ENCODE measurements at regions not wholly inside any gene's neighbourhood (a gene's known extent, or its start where the extent isn't known, plus 50 kb on each side); places are given as distances from the start of the nearest gene placed in this dataset.

DNA sequence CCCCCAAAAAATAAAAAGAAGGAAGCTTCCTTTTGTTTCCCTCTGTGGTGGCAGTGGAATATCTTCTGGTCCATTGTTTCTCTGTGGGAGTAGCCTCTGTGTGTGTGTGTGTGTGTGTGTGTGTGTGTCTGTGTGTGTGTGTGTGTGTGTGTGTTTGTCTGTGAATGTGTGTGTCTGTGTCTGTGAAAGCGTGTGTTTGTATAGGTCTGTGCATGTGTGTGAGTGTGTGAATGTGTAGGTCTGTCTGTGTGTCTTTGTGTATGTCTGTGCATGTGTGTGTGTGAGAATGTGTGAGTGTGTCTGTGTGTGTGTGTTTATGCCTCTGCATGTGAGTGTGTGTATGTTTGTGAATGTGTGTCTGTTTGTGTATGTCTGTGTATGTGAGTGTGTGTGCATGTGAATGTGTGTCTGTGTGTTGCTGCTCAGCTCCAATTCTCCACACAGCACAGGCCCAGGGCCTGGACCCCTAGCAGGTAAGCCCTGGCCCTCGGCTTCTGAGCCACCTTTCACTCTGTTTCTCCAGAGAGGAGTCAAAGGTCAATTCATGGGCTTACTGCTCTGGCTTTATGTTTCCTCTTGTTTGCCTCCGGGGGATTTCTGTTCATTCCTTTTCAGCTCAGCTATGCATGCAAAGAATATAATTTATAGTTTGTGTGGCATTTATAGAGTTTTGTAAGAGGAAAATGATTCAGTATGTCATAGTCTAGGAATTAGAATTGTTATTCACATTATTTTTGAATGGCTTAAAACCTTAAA lies 89.8 kb downstream of the UCHL1 start:
- Histone ChIP-seq H3K9me3 (no peaks in the 10 kb centered on the region), H3K4me1 (no peaks in the 10 kb centered on the region), H3K27me3 (no peaks in the 10 kb centered on the region), H3K27ac (no peak overlapping the region), H3K4me3 (no peak overlapping the region), H3K36me3 (ENCODE audit: low read depth, missing control alignments) (no peaks in the 10 kb centered on the region)
- intact Hi-C loops (cut with DNase I; ENCODE audit: low total_unique reads) = no loop called here
- no peak for DNase-seq
- WGBS, 2 donors = 65 to 87% methylated on average over 3 of the region's 3 CpGs
- TF ChIP-seq, protein P1, sequence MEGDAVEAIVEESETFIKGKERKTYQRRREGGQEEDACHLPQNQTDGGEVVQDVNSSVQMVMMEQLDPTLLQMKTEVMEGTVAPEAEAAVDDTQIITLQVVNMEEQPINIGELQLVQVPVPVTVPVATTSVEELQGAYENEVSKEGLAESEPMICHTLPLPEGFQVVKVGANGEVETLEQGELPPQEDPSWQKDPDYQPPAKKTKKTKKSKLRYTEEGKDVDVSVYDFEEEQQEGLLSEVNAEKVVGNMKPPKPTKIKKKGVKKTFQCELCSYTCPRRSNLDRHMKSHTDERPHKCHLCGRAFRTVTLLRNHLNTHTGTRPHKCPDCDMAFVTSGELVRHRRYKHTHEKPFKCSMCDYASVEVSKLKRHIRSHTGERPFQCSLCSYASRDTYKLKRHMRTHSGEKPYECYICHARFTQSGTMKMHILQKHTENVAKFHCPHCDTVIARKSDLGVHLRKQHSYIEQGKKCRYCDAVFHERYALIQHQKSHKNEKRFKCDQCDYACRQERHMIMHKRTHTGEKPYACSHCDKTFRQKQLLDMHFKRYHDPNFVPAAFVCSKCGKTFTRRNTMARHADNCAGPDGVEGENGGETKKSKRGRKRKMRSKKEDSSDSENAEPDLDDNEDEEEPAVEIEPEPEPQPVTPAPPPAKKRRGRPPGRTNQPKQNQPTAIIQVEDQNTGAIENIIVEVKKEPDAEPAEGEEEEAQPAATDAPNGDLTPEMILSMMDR (IDR thresholded peaks at IDR 0.05) = no peak
- TF ChIP-seq POLR2A (IDR thresholded peaks at IDR 0.05) = no peak

DNA sequence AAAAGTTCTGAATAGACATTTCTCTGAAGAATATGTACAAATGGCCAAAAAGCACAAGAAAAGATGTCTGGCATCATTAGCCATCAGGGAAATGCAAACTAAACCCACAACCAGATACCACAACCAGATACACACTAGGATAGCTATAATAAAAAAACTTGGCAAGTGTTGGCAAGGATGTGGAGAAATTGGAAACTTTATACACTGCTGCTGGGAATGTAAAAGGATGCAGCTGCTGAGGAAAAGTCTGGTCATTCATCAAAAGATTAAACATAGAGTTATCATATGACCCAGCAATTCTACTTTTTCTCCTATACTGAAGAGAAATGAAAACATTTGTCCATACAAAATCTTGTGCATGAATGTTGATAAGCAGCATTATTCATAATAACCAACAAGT lies 92.3 kb downstream of the UCHL1 start:
- no peaks in the 10 kb centered on the region for H3K9me3 ChIP-seq
- TF ChIP-seq, protein P1 (IDR thresholded peaks at IDR 0.05) = no peak
- no peak for TF ChIP-seq POLR2A (IDR thresholded peaks at IDR 0.05)
- H3K4me1 ChIP-seq = no peaks in the 10 kb centered on the region
- H3K27me3 ChIP-seq = no peaks in the 10 kb centered on the region
- H3K27ac ChIP-seq = no peak overlapping the region
- H3K36me3 ChIP-seq (ENCODE audit: low read depth, missing control alignments) = no peaks in the 10 kb centered on the region
- DNase-seq = no peak
- no peak overlapping the region for H3K4me3 ChIP-seq
- intact Hi-C loops (cut with DNase I; ENCODE audit: low total_unique reads) = no loop called here

DNA sequence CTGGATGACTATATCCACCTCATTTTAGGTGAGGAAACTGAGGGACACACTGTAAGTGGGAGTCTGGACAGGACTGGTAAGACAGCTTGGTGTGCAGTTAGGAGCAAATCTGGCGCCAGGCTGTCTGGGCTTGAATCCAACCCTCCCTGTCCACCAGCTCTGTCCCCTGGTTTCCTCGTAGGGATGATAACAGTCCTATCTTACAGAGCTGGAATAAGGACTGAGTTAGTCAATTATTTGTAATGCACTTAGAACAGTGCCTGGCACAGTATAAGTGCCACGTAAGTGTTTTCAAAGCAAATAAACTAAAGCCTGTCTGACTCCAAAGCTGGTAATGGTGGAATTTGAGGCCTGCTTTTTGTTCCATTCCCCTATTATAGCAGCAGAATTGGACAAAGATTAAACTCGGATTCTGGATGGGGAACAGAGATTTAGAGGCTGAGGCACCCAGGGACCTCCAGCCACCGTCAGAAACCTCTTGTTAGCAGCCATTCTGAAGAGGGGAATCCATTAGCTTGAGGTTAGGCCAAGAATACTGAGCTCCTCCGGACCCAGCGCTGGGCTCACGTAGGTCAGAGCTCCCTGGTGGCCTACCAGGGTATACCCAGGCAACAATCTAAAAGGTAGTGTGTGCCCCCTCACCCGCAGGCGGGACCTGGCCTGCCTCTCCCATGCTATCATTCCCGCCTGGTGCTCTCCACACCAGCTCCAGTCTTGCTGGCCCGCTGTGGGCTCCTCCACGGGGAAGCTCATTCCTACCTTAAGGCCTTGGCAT lies 102.1 kb downstream of the UCHL1 start:
- no peaks in the 10 kb centered on the region for H3K9me3 ChIP-seq
- no peak overlapping the region for H3K27ac ChIP-seq
- no peaks in the 10 kb centered on the region for H3K36me3 ChIP-seq (ENCODE audit: low read depth, missing control alignments)
- H3K4me3 ChIP-seq = no peak overlapping the region
- H3K4me1 ChIP-seq = peaks cover 4% of the 10 kb centered on the region
- intact Hi-C loops (cut with DNase I; ENCODE audit: low total_unique reads) = no loop called here
- 44 to 61% methylated on average over 13 of the region's 13 CpGs for WGBS, 2 donors
- no peaks in the 10 kb centered on the region for H3K27me3 ChIP-seq
- TF ChIP-seq POLR2A (IDR thresholded peaks at IDR 0.05) = no peak
- TF ChIP-seq, protein P1 (IDR thresholded peaks at IDR 0.05) = no peak
- no peak for DNase-seq

DNA sequence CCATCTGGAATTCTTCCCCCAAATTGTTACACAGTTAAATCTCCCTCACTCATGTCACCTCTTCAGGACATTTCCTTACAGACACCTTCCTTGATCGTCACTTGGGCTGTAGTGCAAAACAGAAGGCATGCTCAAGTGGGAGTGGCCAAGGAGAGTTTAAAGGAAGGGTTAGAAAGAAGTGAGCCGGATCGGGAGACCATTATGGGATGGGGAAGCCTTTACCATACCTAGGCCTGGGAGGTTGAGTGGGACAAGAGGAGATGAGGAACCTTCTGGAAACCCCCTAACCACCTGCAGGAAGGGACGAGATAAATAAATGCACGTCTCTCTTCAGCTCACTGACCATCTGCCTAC lies 102.7 kb downstream of the UCHL1 start:
- no peak for TF ChIP-seq POLR2A (IDR thresholded peaks at IDR 0.05)
- TF ChIP-seq, protein P1 (IDR thresholded peaks at IDR 0.05) = no peak
- no peaks in the 10 kb centered on the region for H3K9me3 ChIP-seq
- no peak for DNase-seq
- peaks cover 4% of the 10 kb centered on the region for H3K4me1 ChIP-seq
- no peak overlapping the region for H3K4me3 ChIP-seq
- no peaks in the 10 kb centered on the region for H3K36me3 ChIP-seq (ENCODE audit: low read depth, missing control alignments)
- WGBS, 2 donors = 47 to 50% methylated on average over 5 of the region's 5 CpGs
- no peak overlapping the region for H3K27ac ChIP-seq
- intact Hi-C loops (cut with DNase I; ENCODE audit: low total_unique reads) = no loop called here
- H3K27me3 ChIP-seq = no peaks in the 10 kb centered on the region
